GM12878 (cell line): ENCODE measurements at regions not wholly inside any gene's neighbourhood (a gene's known extent, or its start where the extent isn't known, plus 50 kb on each side); places are given as distances from the start of the nearest gene placed in this dataset.

Experiments used
- ATAC-seq: fragments of 200-7000 bp; cut with Tn5 transposase; 3 replicates; pipeline ENCODE4 v1.9.1; 2020; ENCODE audit warnings: mild to moderate bottlenecking, moderate library complexity
- BruUV-seq: library from RNA; stranded (reverse); fragments of 400-500 nt; replicated peaks from 2 replicates; lab custom pipeline; 2021; lab: Mats Ljungman, UMichigan
- CTCF ChIA-PET: fragments of 300-600 bp; sonication (Branson Sonifier 250); formaldehyde crosslinking; extraction: SDS; loops from one replicate; lab custom pipeline; 2021; ENCODE audit warnings: inconsistent platforms; lab: Yijun Ruan, JAX
- POLR2A ChIA-PET: fragments of 350-600 bp; formaldehyde crosslinking; extraction: SDS; loops from one replicate; lab custom pipeline; 2021; ENCODE audit warnings: inconsistent platforms; lab: Charles Lee
- RAD21 ChIA-PET: fragments of 300-600 bp; sonication (Branson Sonifier 250); formaldehyde crosslinking; loops from one replicate; lab custom pipeline; 2023; ENCODE audit warnings: antibody characterized with exemption; ENCODE audit not compliant: unreplicated experiment; lab: Charles Lee
- SMC1A ChIA-PET: fragments of 300-600 bp; sonication (Branson Sonifier 250); formaldehyde crosslinking; loops from one replicate; lab custom pipeline; 2023; ENCODE audit not compliant: unreplicated experiment, uncharacterized antibody; lab: Charles Lee
- DNase-seq: peaks from one replicate; pipeline ENCODE4 v3.0.0-alpha.2; 2011; ENCODE audit warnings: low read depth, low spot score
- FAIRE-seq: peaks from 3 replicates; lab custom pipeline; 2011; peaks lifted over from hg19 to GRCh38; lab: Jason Lieb, UNC
- H2AFZ ChIP-seq: 2 replicates; pipeline ENCODE4 v1.6.0; 2011; ENCODE audit warnings: low read depth, low read length, control low read depth; ENCODE audit not compliant: control insufficient read depth
- H3K27ac ChIP-seq: 2 replicates; pipeline ENCODE4 v1.5.1; 2011; ENCODE audit warnings: control low read depth; ENCODE audit not compliant: control insufficient read depth, insufficient read depth
- H3K27me3 ChIP-seq, 2 experiments: replicated peaks in 1 of 2; 2 replicates each; pipeline versions ENCODE4 v1.6.0 to v1.6.1; 2011; ENCODE audit warnings: low read length in 1 of 2; ENCODE audit not compliant: control insufficient read depth in 2 of 2, insufficient read depth in 2 of 2
- H3K36me3 ChIP-seq, 2 experiments: 2 replicates each; pipeline ENCODE4 v1.5.1; 2011; ENCODE audit warnings: low read length in 1 of 2; ENCODE audit not compliant: control insufficient read depth in 2 of 2, insufficient read depth in 2 of 2
- H3K4me1 ChIP-seq: 2 replicates; pipeline ENCODE4 v1.6.1; 2011; ENCODE audit warnings: mild to moderate bottlenecking, low read length, moderate library complexity, mixed read lengths; ENCODE audit not compliant: control insufficient read depth, insufficient read depth
- H3K4me2 ChIP-seq: 2 replicates; pipeline ENCODE4 v1.6.0; 2011; ENCODE audit warnings: control low read depth; ENCODE audit not compliant: control insufficient read depth, insufficient read depth
- H3K4me3 ChIP-seq: fragments of 200-600 bp; sonication (generic); 2 replicates; pipeline ENCODE4 v1.5.1; 2016
- H3K79me2 ChIP-seq: 2 replicates; pipeline ENCODE4 v1.6.0; 2011; ENCODE audit warnings: low read length; ENCODE audit not compliant: control insufficient read depth, insufficient read depth
- H3K9ac ChIP-seq: 2 replicates; pipeline ENCODE4 v1.8.0; 2011; ENCODE audit warnings: low read length, control low read depth, mixed read lengths; ENCODE audit not compliant: control insufficient read depth, insufficient read depth
- H3K9me3 ChIP-seq: replicated peaks from 3 replicates; pipeline ENCODE4 v1.5.1; 2011; ENCODE audit warnings: mild to moderate bottlenecking, low read length; ENCODE audit not compliant: control insufficient read depth, insufficient read depth
- H4K20me1 ChIP-seq: 2 replicates; pipeline ENCODE4 v1.6.0; 2011; ENCODE audit not compliant: control insufficient read depth, insufficient read depth
- BCL3 ChIP-seq: IDR thresholded peaks from 2 replicates; pipeline ENCODE4 v1.6.1; 2011; ENCODE audit warnings: borderline replicate concordance, low read depth, mild to moderate bottlenecking, moderate library complexity, low read length; ENCODE audit not compliant: insufficient read depth, poor library complexity, severe bottlenecking
- BMI1 ChIP-seq: fragments of 450-650 bp; IDR thresholded peaks from 2 replicates; pipeline ENCODE4 v1.6.1; 2016; ENCODE audit warnings: mild to moderate bottlenecking, moderate library complexity, borderline replicate concordance
- ELK1 ChIP-seq: IDR thresholded peaks from 2 replicates; pipeline ENCODE4 v1.6.1; 2012; ENCODE audit warnings: low read depth, low read length, improper control_type of control experiment
- FOS ChIP-seq: IDR thresholded peaks from 3 replicates; pipeline ENCODE4 v1.6.1; 2011; ENCODE audit warnings: borderline replicate concordance; ENCODE audit not compliant: insufficient read length; ENCODE audit errors: extremely low read depth
- HDGF ChIP-seq: fragments of 450-650 bp; IDR thresholded peaks from 2 replicates; pipeline ENCODE4 v1.6.1; 2016; ENCODE audit warnings: antibody characterized with exemption
- IKZF2 ChIP-seq, 2 experiments: fragments of 450-650 bp; IDR thresholded peaks; 2 replicates each; pipeline ENCODE4 v1.6.1; 2017; ENCODE audit warnings: mild to moderate bottlenecking in 2 of 2, moderate library complexity in 2 of 2
- MTA3 ChIP-seq: IDR thresholded peaks from 2 replicates; pipeline ENCODE4 v1.6.1; 2012; ENCODE audit warnings: low read length, inconsistent platforms, borderline replicate concordance
- PAX8 ChIP-seq: fragments of 450-650 bp; IDR thresholded peaks from 2 replicates; pipeline ENCODE4 v1.6.1; 2017; ENCODE audit warnings: mild to moderate bottlenecking, moderate library complexity
- PBX3 ChIP-seq: IDR thresholded peaks from 2 replicates; pipeline ENCODE4 v1.6.1; 2011; ENCODE audit warnings: mild to moderate bottlenecking, low read depth, low read length, moderate library complexity; ENCODE audit not compliant: insufficient replicate concordance
- SREBF1 ChIP-seq: IDR thresholded peaks from 2 replicates; pipeline ENCODE4 v1.6.1; 2012; ENCODE audit warnings: mild to moderate bottlenecking, low read length
- STAT1 ChIP-seq: fragments of 450-650 bp; conservative IDR thresholded peaks from 2 replicates; pipeline ENCODE4 v1.6.1; 2014; ENCODE audit warnings: antibody characterized with exemption, mild to moderate bottlenecking
- TCF12 ChIP-seq: IDR thresholded peaks from 2 replicates; pipeline ENCODE4 v1.6.1; 2011; ENCODE audit warnings: low read depth, mild to moderate bottlenecking, low read length
- WRNIP1 ChIP-seq: IDR thresholded peaks from 2 replicates; pipeline ENCODE4 v1.6.1; 2011; ENCODE audit warnings: low read depth, low read length, improper control_type of control experiment, borderline replicate concordance
- ZBTB11 ChIP-seq: fragments of 450-650 bp; formaldehyde crosslinking; IDR thresholded peaks from 2 replicates; pipeline ENCODE4 v1.5.0; 2022; ENCODE audit warnings: mild to moderate bottlenecking, missing genetic modification characterization
- ZBTB33 ChIP-seq: fragments of 450-650 bp; IDR thresholded peaks from 2 replicates; pipeline ENCODE4 v1.6.1; 2017; ENCODE audit warnings: mild to moderate bottlenecking
- ZNF24 ChIP-seq: fragments of 450-650 bp; IDR thresholded peaks from 2 replicates; pipeline ENCODE4 v1.6.1; 2017; ENCODE audit warnings: antibody characterized with exemption, mild to moderate bottlenecking
- WGBS: methylation state at CpG from one replicate; pipeline ENCODE4 v1.1.6; 2016; ENCODE audit warnings: low lambda C conversion rate; ENCODE audit not compliant: insufficient replicate concordance, insufficient coverage; ENCODE audit errors: missing lambda C conversion rate; 5-methylcytosine and 5-hydroxymethylcytosine counted together
- in situ Hi-C: fragments of 300-500 bp; cut with MboI; formaldehyde crosslinking; loops from 9 replicates; pipeline ENCODE4 v1.14.3; 2018; ENCODE audit warnings: mixed read lengths
- intact Hi-C: fragments of 100-400 bp; cut with micrococcal nuclease; formaldehyde crosslinking; loops from one replicate; pipeline ENCODE4 v1.14.2; 2022; ENCODE audit not compliant: unreplicated experiment

GRCh38 chr16:85518398-85519049, 94.6 kb upstream of the GSE1 start:
- Histone ChIP-seq H4K20me1 (no peaks in the 10 kb centered on the region), H3K9me3 (no peaks in the 10 kb centered on the region), H3K27me3 (peaks cover 0 to 2% of the 10 kb centered on the region in 2 experiments; a peak in 1 of 4 replicates), H3K4me2 (no peak overlapping the region), H3K79me2 (no peaks in the 10 kb centered on the region), H3K4me3 (no peak overlapping the region), H3K36me3 (no peaks in the 10 kb centered on the region), H3K9ac (no peak overlapping the region), H3K4me1 (no peaks in the 10 kb centered on the region), H2AFZ (no peak overlapping the region), H3K27ac (no peak overlapping the region)
- intact Hi-C loops (no loop called here), in situ Hi-C loops (no loop called here)
- FAIRE-seq (no peak), DNase-seq (no peak), ATAC-seq (no peak)
- SMC1A ChIA-PET: no interaction called here
- BruUV-seq: no TSS peak
- 53% methylated on average over 17 of the region's 17 CpGs for WGBS
- POLR2A ChIA-PET: no interaction called here
- CTCF ChIA-PET: interaction anchor here (0.6 kb wide), 1 partner anchor 532 kb away, joined by 3 read pairs; no protein-coding TSS in a partner anchor
- RAD21 ChIA-PET: no interaction called here
- no peak for TF ChIP-seq IKZF2 (IDR thresholded peaks at IDR 0.05)
- no peak for TF ChIP-seq STAT1
- TF ChIP-seq ZBTB11: no peak
- no peak for TF ChIP-seq FOS
- no peak for TF ChIP-seq PAX8
- TF ChIP-seq SREBF1: no peak
- no peak for TF ChIP-seq ZNF24
- TF ChIP-seq TCF12: no peak
- TF ChIP-seq ZBTB33: no peak
- TF ChIP-seq HDGF: no peak
- no peak for TF ChIP-seq BCL3
- no peak for TF ChIP-seq PBX3
- TF ChIP-seq WRNIP1: no peak
- TF ChIP-seq BMI1: no peak
- no peak for TF ChIP-seq MTA3
- TF ChIP-seq ELK1: no peak
